GM23248 (cell line): ENCODE measurements at regions not wholly inside any gene's neighbourhood (a gene's known extent, or its start where the extent isn't known, plus 50 kb on each side); places are given as distances from the start of the nearest gene placed in this dataset.

Experiments used
- DNase-seq: peaks from one replicate; pipeline ENCODE4 v3.0.0-alpha.2; 2015
- H2AFZ ChIP-seq: fragments of 200-600 bp; sonication (generic); 2 replicates; pipeline ENCODE4 v1.6.1; 2016; ENCODE audit warnings: antibody characterized with exemption
- H3F3A ChIP-seq: fragments of 200-600 bp; sonication (generic); 2 replicates; pipeline ENCODE4 v1.6.1; 2016; ENCODE audit warnings: mild to moderate bottlenecking, antibody characterized with exemption, mixed run types; ENCODE audit not compliant: insufficient read depth
- H3K27ac ChIP-seq: fragments of 200-600 bp; sonication (generic); 2 replicates; pipeline ENCODE4 v1.5.1; 2016; ENCODE audit warnings: mild to moderate bottlenecking
- H3K27me3 ChIP-seq: fragments of 200-600 bp; sonication (generic); replicated peaks from 2 replicates; pipeline ENCODE4 v1.6.1; 2016; ENCODE audit warnings: mild to moderate bottlenecking; ENCODE audit not compliant: insufficient read depth
- H3K36me3 ChIP-seq: fragments of 200-600 bp; sonication (generic); 2 replicates; pipeline ENCODE4 v1.6.1; 2016; ENCODE audit warnings: low read depth, mild to moderate bottlenecking
- H3K4me1 ChIP-seq: fragments of 200-600 bp; sonication (generic); 2 replicates; pipeline ENCODE4 v1.6.1; 2016; ENCODE audit warnings: mild to moderate bottlenecking; ENCODE audit not compliant: insufficient read depth
- H3K4me2 ChIP-seq: fragments of 200-600 bp; sonication (generic); one replicate; pipeline ENCODE4 v1.6.1; 2016; ENCODE audit warnings: mild to moderate bottlenecking; ENCODE audit not compliant: unreplicated experiment
- H3K4me3 ChIP-seq: fragments of 200-600 bp; sonication (generic); 2 replicates; pipeline ENCODE4 v1.5.1; 2016; ENCODE audit warnings: mild to moderate bottlenecking
- H3K79me2 ChIP-seq: fragments of 200-600 bp; sonication (generic); 2 replicates; pipeline ENCODE4 v1.6.1; 2016; ENCODE audit warnings: mild to moderate bottlenecking; ENCODE audit not compliant: insufficient read depth
- H3K9ac ChIP-seq: fragments of 200-600 bp; sonication (generic); 2 replicates; pipeline ENCODE4 v1.6.1; 2016; ENCODE audit warnings: mild to moderate bottlenecking
- H3K9me2 ChIP-seq: fragments of 200-600 bp; sonication (generic); 2 replicates; pipeline ENCODE4 v1.6.1; 2016; ENCODE audit warnings: mixed run types, mild to moderate bottlenecking, moderate library complexity; ENCODE audit not compliant: insufficient read depth
- H3K9me3 ChIP-seq: fragments of 200-600 bp; sonication (generic); one replicate; pipeline ENCODE4 v1.6.1; 2017; ENCODE audit warnings: low read depth
- H4K20me1 ChIP-seq: fragments of 200-600 bp; sonication (generic); 2 replicates; pipeline ENCODE4 v1.6.0; 2016; ENCODE audit not compliant: insufficient read depth
- EZH2 ChIP-seq: fragments of 200-600 bp; sonication (generic); IDR thresholded peaks from 2 replicates; pipeline ENCODE4 v1.6.1; 2018; ENCODE audit warnings: antibody characterized with exemption, mild to moderate bottlenecking; ENCODE audit not compliant: insufficient read depth, poor library complexity, severe bottlenecking
- EZH2phosphoT487 ChIP-seq: fragments of 200-600 bp; sonication (generic); IDR thresholded peaks from 2 replicates; pipeline ENCODE4 v1.6.1; 2018; ENCODE audit warnings: antibody characterized with exemption, moderate library complexity, mild to moderate bottlenecking, low read depth; ENCODE audit not compliant: insufficient read depth
- WGBS, 2 experiments: methylation state at CpG; one replicate each; pipeline ENCODE4 v1.1.6; 2015 to 2017; ENCODE audit warnings: low lambda C conversion rate in 2 of 2, low coverage in 1 of 2; ENCODE audit errors: missing lambda C conversion rate in 2 of 2; 5-methylcytosine and 5-hydroxymethylcytosine counted together
- in situ Hi-C: fragments of 300-500 bp; cut with MboI; formaldehyde crosslinking; loops from 2 replicates; pipeline ENCODE4 v1.15.0; 2020

DNA sequence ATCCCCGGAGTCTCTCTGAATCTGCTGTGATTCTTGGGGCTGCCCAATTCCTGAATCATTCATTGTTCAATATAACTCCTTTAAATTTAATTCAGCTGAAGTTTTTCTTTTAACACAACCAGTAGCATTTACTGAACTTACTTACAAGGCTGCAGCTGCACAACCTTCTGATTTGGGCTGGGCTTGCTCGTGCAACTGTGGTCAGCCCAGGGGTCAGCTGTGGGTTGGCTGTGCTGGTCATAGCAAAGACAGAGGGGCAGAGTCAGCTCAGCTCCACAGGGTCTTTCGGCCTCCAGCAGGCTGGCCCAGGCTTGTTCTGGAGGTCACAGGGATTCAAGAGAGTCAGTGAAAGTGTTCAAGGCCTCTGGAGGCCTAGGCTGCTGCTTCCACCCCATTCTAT, 186.1 kb downstream of the MATN1 start:
- in situ Hi-C loops: no loop called here
- DNase-seq: no peak
- no peaks in the 10 kb centered on the region for H3K9me3 ChIP-seq
- no peaks in the 10 kb centered on the region for H3K36me3 ChIP-seq
- no peaks in the 10 kb centered on the region for H4K20me1 ChIP-seq
- H2AFZ ChIP-seq: no peak overlapping the region
- H3K27ac ChIP-seq: no peak overlapping the region
- H3K79me2 ChIP-seq: no peaks in the 10 kb centered on the region
- no peak overlapping the region for H3K4me3 ChIP-seq
- WGBS, 2 experiments: 59 to 76% methylated on average over 3 of the region's 3 CpGs
- no peaks in the 10 kb centered on the region for H3K4me1 ChIP-seq
- H3F3A ChIP-seq: no peaks in the 10 kb centered on the region
- TF ChIP-seq EZH2: no peak
- no peak for TF ChIP-seq EZH2phosphoT487
- H3K9me2 ChIP-seq: no peaks in the 10 kb centered on the region
- H3K9ac ChIP-seq: no peak overlapping the region
- H3K4me2 ChIP-seq: no peak overlapping the region
- no peaks in the 10 kb centered on the region for H3K27me3 ChIP-seq

DNA sequence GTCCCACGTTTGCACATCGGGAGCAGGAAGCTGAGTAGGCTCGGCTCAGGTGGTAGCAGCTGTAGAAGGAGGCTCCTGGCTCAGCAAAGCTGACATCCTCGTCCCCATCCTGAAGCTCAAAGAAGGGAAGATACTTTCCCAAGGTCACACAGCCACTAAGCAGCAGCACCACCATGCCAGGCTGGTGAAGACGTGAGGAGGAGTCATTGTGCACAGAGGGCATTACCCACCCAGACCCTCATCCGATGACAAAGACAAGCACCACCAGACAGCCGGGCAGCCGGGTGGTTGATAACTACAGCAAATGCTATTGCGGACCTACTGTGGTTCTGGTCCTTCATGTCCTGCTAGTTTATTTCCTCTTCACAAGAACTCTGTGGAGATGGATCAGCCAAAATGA, 186.9 kb downstream of the MATN1 start:
- Histone ChIP-seq H3F3A (no peaks in the 10 kb centered on the region), H3K36me3 (no peaks in the 10 kb centered on the region), H3K9me3 (no peaks in the 10 kb centered on the region), H3K27ac (no peak overlapping the region), H3K27me3 (no peaks in the 10 kb centered on the region), H3K9ac (no peak overlapping the region), H3K4me1 (no peaks in the 10 kb centered on the region), H3K4me3 (no peak overlapping the region), H3K4me2 (no peak overlapping the region), H3K79me2 (no peaks in the 10 kb centered on the region), H3K9me2 (no peaks in the 10 kb centered on the region), H4K20me1 (no peaks in the 10 kb centered on the region), H2AFZ (no peak overlapping the region)
- in situ Hi-C loops: no loop called here
- DNase-seq: no peak
- 80 to 82% methylated on average over 9 of the region's 9 CpGs for WGBS, 2 experiments
- TF ChIP-seq EZH2 (no peak), EZH2phosphoT487 (no peak)

GRCh38 chr1:30535595-30536325, 187.6 kb downstream of the MATN1 start:
- Histone ChIP-seq H3K36me3 (no peaks in the 10 kb centered on the region), H3K9ac (no peak overlapping the region), H3K27ac (no peak overlapping the region), H3K9me3 (no peaks in the 10 kb centered on the region), H3K27me3 (no peaks in the 10 kb centered on the region), H3K9me2 (no peaks in the 10 kb centered on the region), H2AFZ (no peak overlapping the region), H3K4me2 (no peak overlapping the region), H4K20me1 (no peaks in the 10 kb centered on the region), H3K4me1 (no peaks in the 10 kb centered on the region), H3F3A (no peaks in the 10 kb centered on the region), H3K79me2 (no peaks in the 10 kb centered on the region), H3K4me3 (no peak overlapping the region)
- 39 to 47% methylated on average over 6 of the region's 6 CpGs for WGBS, 2 experiments
- TF ChIP-seq EZH2 (no peak), EZH2phosphoT487 (no peak)
- no peak for DNase-seq
- in situ Hi-C loops: no loop called here

- no peaks in the 10 kb centered on the region for H3K79me2 ChIP-seq
- no peaks in the 10 kb centered on the region for H3K4me1 ChIP-seq
- no peaks in the 10 kb centered on the region for H3K27me3 ChIP-seq
- H2AFZ ChIP-seq: no peak overlapping the region
- no peak for TF ChIP-seq EZH2phosphoT487
- TF ChIP-seq EZH2: no peak
- no peaks in the 10 kb centered on the region for H3F3A ChIP-seq
- H3K4me2 ChIP-seq: no peak overlapping the region
- 52 to 92% methylated on average over 2 to 3 of the region's 3 CpGs for WGBS, 2 experiments
- no peaks in the 10 kb centered on the region for H4K20me1 ChIP-seq
- H3K27ac ChIP-seq: no peak overlapping the region
- no peaks in the 10 kb centered on the region for H3K36me3 ChIP-seq
- no peak overlapping the region for H3K9ac ChIP-seq
- no peaks in the 10 kb centered on the region for H3K9me3 ChIP-seq
- no peak for DNase-seq
- no peaks in the 10 kb centered on the region for H3K9me2 ChIP-seq
- H3K4me3 ChIP-seq: no peak overlapping the region
- in situ Hi-C loops: no loop called here
These were observed 188.8 kb downstream of the MATN1 start for GRCh38 chr1:30534551-30534940.
